ENCODE measurements at regions not wholly inside any gene's neighbourhood (a gene's known extent, or its start where the extent isn't known, plus 50 kb on each side); places are given as distances from the start of the nearest gene placed in this dataset.
"Not testable (repeated sequence)": the region's sequence is repeated elsewhere in the genome, so short reads cannot be mapped to it uniquely, and the experiment has no call there.

- no peak for DNase-seq (ENCODE audit: low spot score)
- Mint-ChIP-seq H3K4me1 (ENCODE audit: low read depth) (peaks cover 1% of the 10 kb centered on the region), H3K27ac (no peak overlapping the region), H3K9me3 (no peaks in the 10 kb centered on the region), H3K27me3 (ENCODE audit: low read depth) (no peaks in the 10 kb centered on the region), H3K4me3 (ENCODE audit: low read depth) (no peak overlapping the region), H3K36me3 (ENCODE audit: low read depth) (no peaks in the 10 kb centered on the region)
- intact Hi-C loops (cut with micrococcal nuclease): no loop called here
Measured at GRCh38 chr14:24706351-24706750, 72.4 kb upstream of the GZMB start.

DNA sequence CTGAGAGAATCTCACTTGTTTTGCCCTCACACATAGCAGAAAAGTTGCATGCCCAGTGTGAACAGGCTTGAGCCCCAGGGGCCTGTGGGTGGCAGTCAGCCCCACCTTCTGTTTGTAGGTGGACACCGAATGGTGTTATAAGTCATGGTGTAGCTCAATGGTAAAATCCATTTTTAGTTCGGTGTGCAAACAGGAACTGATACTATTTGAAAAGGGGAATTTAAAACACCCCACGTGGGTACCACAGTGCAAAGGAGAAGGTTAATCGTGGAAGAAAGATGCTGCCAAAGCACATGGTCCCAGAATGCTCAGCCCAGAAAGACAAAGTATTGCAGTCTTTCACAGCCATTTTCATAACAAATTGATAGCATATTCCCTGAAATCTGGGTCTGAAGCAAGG, 71.8 kb upstream of the GZMB start:
- intact Hi-C loops (cut with micrococcal nuclease): no loop called here
- Mint-ChIP-seq H3K4me3 (ENCODE audit: low read depth) (no peak overlapping the region), H3K9me3 (no peaks in the 10 kb centered on the region), H3K36me3 (ENCODE audit: low read depth) (no peaks in the 10 kb centered on the region), H3K27ac (no peak overlapping the region), H3K27me3 (ENCODE audit: low read depth) (no peaks in the 10 kb centered on the region), H3K4me1 (ENCODE audit: low read depth) (peaks cover 1% of the 10 kb centered on the region)
- DNase-seq (ENCODE audit: low spot score): no peak

DNA sequence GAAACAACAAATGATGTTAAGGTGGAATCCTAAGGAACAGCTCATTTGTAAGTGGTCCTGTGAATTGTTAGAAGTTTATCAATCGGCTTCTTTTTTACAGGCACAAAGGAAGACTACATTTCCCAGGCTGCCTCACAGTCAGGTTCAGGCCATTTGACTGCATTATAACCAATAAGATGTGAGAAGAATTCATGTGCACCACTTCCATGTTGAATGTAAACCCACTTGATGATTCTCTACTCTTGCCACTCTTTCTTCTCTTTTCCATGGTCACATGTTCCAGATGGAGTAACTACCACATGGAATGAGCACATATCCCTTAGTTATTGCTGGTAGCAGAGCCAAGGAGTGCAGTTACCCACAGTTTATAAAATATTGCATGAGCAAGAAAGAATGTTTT, 67.1 kb upstream of the GZMB start:
- Mint-ChIP-seq H3K4me3 (ENCODE audit: low read depth) (no peak overlapping the region), H3K36me3 (ENCODE audit: low read depth) (no peaks in the 10 kb centered on the region), H3K9me3 (no peaks in the 10 kb centered on the region), H3K27me3 (ENCODE audit: low read depth) (no peaks in the 10 kb centered on the region), H3K27ac (no peak overlapping the region), H3K4me1 (ENCODE audit: low read depth) (peaks cover 11% of the 10 kb centered on the region)
- intact Hi-C loops (cut with micrococcal nuclease): no loop called here
- no peak for DNase-seq (ENCODE audit: low spot score)

GRCh38 chr14:24700511-24700910, 66.5 kb upstream of the GZMB start:
- intact Hi-C loops (cut with micrococcal nuclease): no loop called here
- Mint-ChIP-seq H3K36me3 (ENCODE audit: low read depth) (no peaks in the 10 kb centered on the region), H3K4me1 (ENCODE audit: low read depth) (peaks cover 11% of the 10 kb centered on the region), H3K4me3 (ENCODE audit: low read depth) (no peak overlapping the region), H3K9me3 (no peaks in the 10 kb centered on the region), H3K27ac (no peak overlapping the region), H3K27me3 (ENCODE audit: low read depth) (no peaks in the 10 kb centered on the region)
- no peak for DNase-seq (ENCODE audit: low spot score)

DNA sequence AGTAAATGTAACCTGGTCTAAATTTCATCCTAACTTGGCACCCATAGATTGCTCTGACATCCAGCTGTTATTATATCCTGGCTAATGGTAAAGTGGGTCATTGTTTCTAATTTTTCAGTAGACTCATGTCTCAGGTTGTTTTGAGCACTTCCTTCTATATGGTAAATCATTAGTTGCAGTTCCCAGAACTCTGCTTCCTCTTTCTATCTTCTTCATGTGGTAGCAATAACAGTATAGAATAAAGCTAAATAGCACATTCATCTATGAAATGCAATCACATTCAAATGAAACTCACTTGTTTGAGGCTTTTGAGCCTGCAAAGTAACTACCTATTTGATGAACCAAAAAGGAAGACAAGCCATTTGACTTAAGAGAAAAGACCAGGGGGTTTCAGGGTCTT, 65.1 kb upstream of the GZMB start:
- no peak for DNase-seq (ENCODE audit: low spot score)
- H3K27ac Mint-ChIP-seq: peak overlapping the region; percentile 7
- intact Hi-C loops (cut with micrococcal nuclease): no loop called here
- H3K4me1 Mint-ChIP-seq (ENCODE audit: low read depth): peaks cover 11% of the 10 kb centered on the region
- no peak overlapping the region for H3K4me3 Mint-ChIP-seq (ENCODE audit: low read depth)
- H3K36me3 Mint-ChIP-seq (ENCODE audit: low read depth): no peaks in the 10 kb centered on the region
- no peaks in the 10 kb centered on the region for H3K27me3 Mint-ChIP-seq (ENCODE audit: low read depth)
- no peaks in the 10 kb centered on the region for H3K9me3 Mint-ChIP-seq

GRCh38 chr14:24696280-24696920, 62.4 kb upstream of the GZMB start:
- intact Hi-C loops (cut with micrococcal nuclease); H3K9me3 Mint-ChIP-seq; DNase-seq (ENCODE audit: low spot score); H3K4me3 Mint-ChIP-seq (ENCODE audit: low read depth); H3K36me3 Mint-ChIP-seq (ENCODE audit: low read depth); H3K27me3 Mint-ChIP-seq (ENCODE audit: low read depth); H3K27ac Mint-ChIP-seq: not testable (repeated sequence)
- H3K4me1 Mint-ChIP-seq (ENCODE audit: low read depth): peaks cover 17% of the 10 kb centered on the region

GRCh38 chr14:24695265-24696241, 61.6 kb upstream of the GZMB start:
- H3K9me3 Mint-ChIP-seq: no peaks in the 10 kb centered on the region
- peaks cover 23% of the 10 kb centered on the region for H3K4me1 Mint-ChIP-seq (ENCODE audit: low read depth)
- no peaks in the 10 kb centered on the region for H3K36me3 Mint-ChIP-seq (ENCODE audit: low read depth)
- no peak for DNase-seq (ENCODE audit: low spot score)
- intact Hi-C loops (cut with micrococcal nuclease): no loop called here
- no peak overlapping the region for H3K4me3 Mint-ChIP-seq (ENCODE audit: low read depth)
- H3K27me3 Mint-ChIP-seq (ENCODE audit: low read depth): no peaks in the 10 kb centered on the region
- no peak overlapping the region for H3K27ac Mint-ChIP-seq

DNA sequence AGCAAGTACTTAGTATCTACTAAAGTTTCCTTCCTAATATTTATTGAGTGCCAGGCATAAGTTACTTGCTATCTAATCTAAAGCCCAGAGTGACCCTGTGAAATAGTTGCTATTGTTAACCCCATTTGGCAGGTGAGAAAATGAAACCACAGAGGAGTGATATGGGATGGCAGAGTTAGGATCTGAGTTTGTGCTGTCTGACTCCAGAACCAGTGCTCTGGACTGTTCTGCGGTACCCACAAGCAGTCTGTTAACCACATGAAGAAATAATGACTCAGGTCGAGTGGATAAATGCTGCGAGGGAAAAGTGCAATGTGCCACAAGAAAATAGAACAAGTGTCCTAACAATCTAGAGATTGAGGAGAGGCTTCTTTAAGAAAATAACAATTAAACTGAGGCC, 60.7 kb upstream of the GZMB start:
- Mint-ChIP-seq H3K27ac (no peak overlapping the region), H3K9me3 (no peaks in the 10 kb centered on the region), H3K4me3 (ENCODE audit: low read depth) (no peak overlapping the region), H3K27me3 (ENCODE audit: low read depth) (no peaks in the 10 kb centered on the region), H3K36me3 (ENCODE audit: low read depth) (no peaks in the 10 kb centered on the region), H3K4me1 (ENCODE audit: low read depth) (peaks cover 28% of the 10 kb centered on the region)
- intact Hi-C loops (cut with micrococcal nuclease): loop anchor here (5.0 kb wide), 1 partner anchor 87 kb away; the partner anchor contains the start of gene GZMH
- DNase-seq (ENCODE audit: low spot score): no peak

GRCh38 chr14:24693983-24694382, 60.0 kb upstream of the GZMB start:
- Mint-ChIP-seq H3K4me3 (ENCODE audit: low read depth) (no peak overlapping the region), H3K9me3 (no peaks in the 10 kb centered on the region), H3K27ac (peak overlapping the region; percentile 95), H3K36me3 (ENCODE audit: low read depth) (no peaks in the 10 kb centered on the region), H3K4me1 (ENCODE audit: low read depth) (peaks cover 30% of the 10 kb centered on the region), H3K27me3 (ENCODE audit: low read depth) (no peaks in the 10 kb centered on the region)
- no peak for DNase-seq (ENCODE audit: low spot score)
- intact Hi-C loops (cut with micrococcal nuclease): loop anchor here (1.0 to 5.0 kb wide), 6 partner anchors 16 to 251 kb away; partner anchors contain the start of genes GZMB, GZMH and SDR39U1

- H3K27me3 Mint-ChIP-seq (ENCODE audit: low read depth): no peaks in the 10 kb centered on the region
- intact Hi-C loops (cut with micrococcal nuclease): loop anchor here (1.0 to 5.0 kb wide), 6 partner anchors 17 to 251 kb away; partner anchors contain the start of genes GZMB, GZMH and SDR39U1
- no peaks in the 10 kb centered on the region for H3K9me3 Mint-ChIP-seq
- H3K4me3 Mint-ChIP-seq (ENCODE audit: low read depth): peak overlapping the region; percentile 53
- DNase-seq (ENCODE audit: low spot score): no peak
- H3K36me3 Mint-ChIP-seq (ENCODE audit: low read depth): no peaks in the 10 kb centered on the region
- peaks cover 33% of the 10 kb centered on the region for H3K4me1 Mint-ChIP-seq (ENCODE audit: low read depth)
- peak overlapping the region; percentile 95 for H3K27ac Mint-ChIP-seq
Measured at GRCh38 chr14:24693353-24693737, 59.4 kb upstream of the GZMB start.

DNA sequence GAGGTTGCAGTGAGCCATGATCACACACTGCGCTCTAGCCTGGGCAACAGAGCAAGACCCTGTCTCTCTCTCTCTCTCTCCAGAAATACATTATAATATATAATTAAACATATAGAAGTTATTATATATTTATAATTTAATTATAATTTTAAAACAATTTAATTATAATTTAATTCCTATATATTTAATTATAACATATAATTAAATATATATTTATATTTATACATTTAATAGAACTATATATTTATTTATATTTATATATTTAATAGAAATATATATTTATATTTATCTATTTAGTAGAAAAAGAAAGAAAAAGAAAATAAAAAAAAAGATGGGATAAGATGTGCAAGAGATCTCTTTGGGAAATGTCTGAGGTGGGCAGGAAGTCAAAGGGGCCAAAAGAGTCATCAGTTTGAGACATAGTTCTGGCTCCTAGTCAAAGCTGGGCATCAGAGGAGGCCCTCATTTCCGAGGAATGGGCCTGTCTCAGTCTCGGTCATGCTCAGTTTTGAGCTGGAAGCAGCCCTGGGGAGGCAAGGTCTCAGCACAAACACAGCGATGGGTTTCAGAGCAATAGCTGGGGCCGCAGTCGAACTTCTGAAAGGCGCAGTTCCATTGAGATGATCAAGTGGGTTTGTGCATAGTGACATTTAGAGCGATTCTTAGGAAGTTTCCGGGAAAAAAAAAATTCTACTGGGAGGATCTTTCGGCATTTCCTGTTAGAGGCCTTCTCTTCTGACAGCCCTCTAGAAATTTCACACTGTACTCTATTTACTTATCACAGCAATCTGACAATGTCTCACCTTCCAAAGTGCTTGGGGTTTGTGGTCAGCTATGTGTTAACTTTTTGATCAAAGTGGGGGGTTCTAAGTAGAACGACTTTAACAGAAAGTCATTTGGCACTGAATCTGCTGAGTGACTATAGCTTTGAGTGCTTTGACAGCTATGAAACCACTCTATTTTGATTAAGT, 58.7 kb upstream of the GZMB start:
- intact Hi-C loops (cut with micrococcal nuclease): loop anchor here (1.0 to 5.0 kb wide), 6 partner anchors 18 to 250 kb away; partner anchors contain the start of genes GZMB, GZMH and SDR39U1
- Mint-ChIP-seq H3K4me1 (ENCODE audit: low read depth) (peaks cover 38% of the 10 kb centered on the region), H3K27me3 (ENCODE audit: low read depth) (no peaks in the 10 kb centered on the region), H3K9me3 (no peaks in the 10 kb centered on the region), H3K4me3 (ENCODE audit: low read depth) (peak overlapping the region; percentile 53), H3K36me3 (ENCODE audit: low read depth) (no peaks in the 10 kb centered on the region), H3K27ac (peak overlapping the region; percentile 95)
- peak; percentile 44 for DNase-seq (ENCODE audit: low spot score)

DNA sequence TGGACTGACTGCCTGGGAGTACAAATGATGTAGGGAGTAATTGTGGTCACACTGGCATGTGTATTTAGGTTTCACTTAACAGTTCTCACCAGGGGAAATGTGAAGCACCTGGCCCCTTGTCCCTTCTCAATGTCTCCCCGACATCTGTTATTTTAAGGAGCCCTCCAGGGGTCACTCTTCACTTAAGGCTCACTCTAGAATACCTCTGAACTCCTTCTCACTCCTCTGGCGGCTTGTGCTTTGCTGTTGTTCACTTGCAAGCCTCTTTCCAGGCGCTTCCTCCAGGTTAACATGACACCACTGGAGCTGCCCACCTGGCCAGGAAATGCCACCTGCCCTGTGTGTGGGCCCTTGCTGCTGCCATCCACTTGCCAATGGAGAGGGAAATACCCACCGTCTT, 56.5 kb upstream of the GZMB start:
- Mint-ChIP-seq H3K27me3 (ENCODE audit: low read depth) (no peaks in the 10 kb centered on the region), H3K36me3 (ENCODE audit: low read depth) (no peaks in the 10 kb centered on the region), H3K9me3 (no peaks in the 10 kb centered on the region), H3K4me3 (ENCODE audit: low read depth) (no peak overlapping the region), H3K27ac (no peak overlapping the region), H3K4me1 (ENCODE audit: low read depth) (peaks cover 45% of the 10 kb centered on the region)
- DNase-seq (ENCODE audit: low spot score): no peak
- intact Hi-C loops (cut with micrococcal nuclease): loop anchor here (5.0 kb wide), 1 partner anchor 83 kb away; the partner anchor contains the start of gene GZMH
